GM06990 (cell line): ENCODE measurements at regions not wholly inside any gene's neighbourhood (a gene's known extent, or its start where the extent isn't known, plus 50 kb on each side); places are given as distances from the start of the nearest gene placed in this dataset.

Experiments
- DNase-seq: peaks from one replicate; pipeline ENCODE4 v3.0.0-alpha.2; 2011; ENCODE audit not compliant: insufficient read length; ENCODE audit errors: extremely low read depth
- H3K27me3 ChIP-seq: replicated peaks from 2 replicates; pipeline ENCODE4 v1.6.0; 2011; ENCODE audit warnings: low read length; ENCODE audit not compliant: control insufficient read depth, insufficient read depth
- H3K36me3 ChIP-seq: 2 replicates; pipeline ENCODE4 v1.5.1; 2011; ENCODE audit warnings: low read length; ENCODE audit not compliant: control insufficient read depth, insufficient read depth
- H3K4me3 ChIP-seq: replicated peaks from 2 replicates; pipeline ENCODE4 v1.5.1; 2011; ENCODE audit warnings: low read depth, mild to moderate bottlenecking, control low read depth, low read length
- TF ChIP-seq, protein P1 (sequence below): IDR thresholded peaks from 2 replicates; pipeline ENCODE4 v1.5.1; 2011; ENCODE audit warnings: low read length, control low read depth, mild to moderate bottlenecking, inconsistent platforms; ENCODE audit not compliant: insufficient read depth, poor library complexity, severe bottlenecking

DNA sequence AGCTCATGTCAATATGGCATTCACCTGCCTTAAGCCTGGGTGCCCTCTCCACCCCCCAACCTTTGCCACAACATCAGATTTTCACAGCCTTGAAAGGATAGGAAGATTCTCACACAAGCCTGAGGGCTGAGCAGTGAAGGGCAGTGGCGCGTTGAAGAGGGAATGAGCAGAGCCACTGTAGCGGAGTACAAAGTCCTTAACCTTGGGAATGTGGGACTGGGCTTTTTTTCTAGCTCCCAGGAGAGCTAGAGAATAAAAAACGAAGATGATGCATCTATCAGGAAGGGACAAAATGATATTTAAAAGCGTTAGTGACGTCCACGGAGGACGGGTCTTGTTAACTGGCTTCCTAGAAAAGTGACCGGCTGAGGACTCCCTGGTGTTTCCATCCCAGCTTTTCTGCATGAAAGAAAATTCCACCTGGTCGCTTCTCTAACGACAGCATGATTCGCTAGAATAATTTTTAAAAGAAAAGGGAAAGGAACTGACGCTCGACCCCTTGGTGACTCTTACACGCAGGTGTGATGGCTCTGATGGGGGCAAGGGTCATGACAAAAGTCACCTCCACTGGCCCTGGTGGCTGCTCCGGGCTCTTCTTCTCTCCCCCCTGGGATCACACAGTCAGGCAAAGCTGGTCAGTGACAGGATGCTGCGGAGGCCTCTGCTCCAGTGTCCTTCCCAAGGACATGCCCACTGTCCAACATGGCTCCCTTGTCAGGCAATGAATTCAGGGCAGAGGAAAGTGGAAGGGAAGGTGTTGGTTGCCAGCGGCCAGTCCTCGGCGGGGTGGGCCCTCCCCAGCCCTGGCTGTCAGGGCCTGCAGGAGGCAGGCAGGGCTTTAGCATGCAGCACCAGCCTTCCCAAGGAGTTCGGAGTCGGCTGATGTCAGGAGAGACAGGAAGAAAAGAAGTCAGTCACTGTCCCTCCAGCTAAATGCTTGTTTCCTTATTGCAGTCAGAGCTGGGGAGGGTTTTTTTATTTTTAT is 58.4 kb upstream of the IRX3 start:
- TF ChIP-seq, protein P1, sequence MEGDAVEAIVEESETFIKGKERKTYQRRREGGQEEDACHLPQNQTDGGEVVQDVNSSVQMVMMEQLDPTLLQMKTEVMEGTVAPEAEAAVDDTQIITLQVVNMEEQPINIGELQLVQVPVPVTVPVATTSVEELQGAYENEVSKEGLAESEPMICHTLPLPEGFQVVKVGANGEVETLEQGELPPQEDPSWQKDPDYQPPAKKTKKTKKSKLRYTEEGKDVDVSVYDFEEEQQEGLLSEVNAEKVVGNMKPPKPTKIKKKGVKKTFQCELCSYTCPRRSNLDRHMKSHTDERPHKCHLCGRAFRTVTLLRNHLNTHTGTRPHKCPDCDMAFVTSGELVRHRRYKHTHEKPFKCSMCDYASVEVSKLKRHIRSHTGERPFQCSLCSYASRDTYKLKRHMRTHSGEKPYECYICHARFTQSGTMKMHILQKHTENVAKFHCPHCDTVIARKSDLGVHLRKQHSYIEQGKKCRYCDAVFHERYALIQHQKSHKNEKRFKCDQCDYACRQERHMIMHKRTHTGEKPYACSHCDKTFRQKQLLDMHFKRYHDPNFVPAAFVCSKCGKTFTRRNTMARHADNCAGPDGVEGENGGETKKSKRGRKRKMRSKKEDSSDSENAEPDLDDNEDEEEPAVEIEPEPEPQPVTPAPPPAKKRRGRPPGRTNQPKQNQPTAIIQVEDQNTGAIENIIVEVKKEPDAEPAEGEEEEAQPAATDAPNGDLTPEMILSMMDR = no peak
- Histone ChIP-seq H3K4me3 (no peak overlapping the region), H3K36me3 (no peaks in the 10 kb centered on the region), H3K27me3 (no peaks in the 10 kb centered on the region)
- DNase-seq = no peak

DNA sequence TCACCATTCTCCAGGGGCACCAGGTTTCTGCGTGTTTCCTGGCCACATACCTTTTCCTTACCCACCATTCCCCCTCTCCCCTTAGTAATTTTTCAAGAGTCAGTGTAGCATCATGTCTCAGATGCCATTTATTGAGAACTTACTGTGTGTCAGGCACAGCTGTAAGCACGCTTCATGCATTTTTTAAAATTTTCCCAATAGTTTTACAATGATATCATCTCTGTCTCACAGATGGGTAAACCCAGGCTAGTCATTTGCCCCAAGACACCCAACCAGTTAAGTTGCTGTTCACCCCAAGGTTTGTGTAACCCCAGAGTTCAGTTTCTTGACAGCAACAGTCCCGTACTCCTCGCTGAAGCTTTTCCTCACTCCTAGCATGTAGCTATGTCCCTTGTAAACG is 56.4 kb upstream of the IRX3 start:
- no peaks in the 10 kb centered on the region for H3K27me3 ChIP-seq
- H3K36me3 ChIP-seq = no peaks in the 10 kb centered on the region
- TF ChIP-seq, protein P1 = no peak
- no peak overlapping the region for H3K4me3 ChIP-seq
- no peak for DNase-seq

DNA sequence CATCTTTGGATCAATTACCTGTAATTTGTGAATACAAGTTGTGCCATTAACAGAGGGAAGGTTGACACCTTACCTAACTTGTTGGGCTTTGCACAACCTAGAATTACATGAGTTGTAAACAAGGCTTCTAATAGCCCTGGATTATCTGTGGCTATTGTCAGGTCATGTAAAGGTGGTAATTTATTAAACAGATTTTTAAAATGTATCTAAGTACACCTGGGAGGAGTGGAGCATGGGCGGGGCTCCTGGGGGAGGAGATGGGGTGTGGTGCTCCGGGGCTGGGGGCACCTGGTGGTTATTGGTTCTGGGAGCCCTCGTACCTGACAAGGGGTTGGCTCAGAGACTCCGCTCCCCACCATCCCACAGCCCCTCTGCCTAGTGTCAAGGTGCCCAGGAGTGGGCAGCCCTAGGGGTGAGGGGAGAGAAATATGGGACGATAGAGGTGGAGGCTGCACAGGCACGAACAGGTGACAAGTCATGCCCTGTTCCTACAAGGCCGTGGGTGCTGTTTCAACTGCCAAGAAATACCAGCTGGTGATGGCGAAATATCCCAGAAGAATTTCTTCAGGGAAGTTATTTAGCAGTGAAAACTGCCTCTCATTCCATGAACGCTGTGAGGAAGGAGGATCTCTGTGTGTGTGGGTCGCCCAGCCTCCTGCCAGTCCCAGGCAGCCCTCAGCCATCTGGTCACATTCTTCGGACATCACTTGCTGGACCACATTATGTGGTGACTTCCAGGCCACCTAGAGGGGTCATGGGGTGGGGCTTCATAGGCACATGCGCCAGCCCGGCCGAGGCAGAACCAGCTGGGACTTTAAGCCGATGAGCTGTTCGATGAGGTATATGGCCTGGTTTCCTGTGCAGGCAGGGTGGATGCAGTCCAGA is 55.5 kb upstream of the IRX3 start:
- no peaks in the 10 kb centered on the region for H3K36me3 ChIP-seq
- H3K4me3 ChIP-seq = no peak overlapping the region
- no peaks in the 10 kb centered on the region for H3K27me3 ChIP-seq
- DNase-seq = no peak
- TF ChIP-seq, protein P1 = no peak

DNA sequence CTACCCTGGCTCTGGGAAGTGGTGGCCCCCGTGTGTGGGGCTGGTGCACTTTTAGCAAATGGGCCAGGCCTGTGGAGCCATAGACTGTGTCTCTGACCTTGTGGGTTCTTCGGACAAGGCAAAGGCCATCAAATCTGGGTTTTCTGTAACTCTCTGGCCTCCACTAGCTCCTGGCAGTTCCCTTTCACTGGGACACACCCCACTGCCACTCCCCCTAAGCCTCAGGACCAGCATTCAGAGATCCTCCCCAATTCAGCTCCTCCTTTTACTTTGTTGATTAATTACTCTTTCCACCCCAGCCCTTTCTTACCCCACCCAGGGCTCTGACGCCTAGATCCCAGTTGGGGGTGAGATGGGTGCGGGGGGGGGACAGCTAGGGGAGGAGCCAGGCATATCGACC is 53.9 kb upstream of the IRX3 start:
- Histone ChIP-seq H3K4me3 (no peak overlapping the region), H3K36me3 (no peaks in the 10 kb centered on the region), H3K27me3 (no peaks in the 10 kb centered on the region)
- no peak for DNase-seq
- TF ChIP-seq, protein P1 = no peak

DNA sequence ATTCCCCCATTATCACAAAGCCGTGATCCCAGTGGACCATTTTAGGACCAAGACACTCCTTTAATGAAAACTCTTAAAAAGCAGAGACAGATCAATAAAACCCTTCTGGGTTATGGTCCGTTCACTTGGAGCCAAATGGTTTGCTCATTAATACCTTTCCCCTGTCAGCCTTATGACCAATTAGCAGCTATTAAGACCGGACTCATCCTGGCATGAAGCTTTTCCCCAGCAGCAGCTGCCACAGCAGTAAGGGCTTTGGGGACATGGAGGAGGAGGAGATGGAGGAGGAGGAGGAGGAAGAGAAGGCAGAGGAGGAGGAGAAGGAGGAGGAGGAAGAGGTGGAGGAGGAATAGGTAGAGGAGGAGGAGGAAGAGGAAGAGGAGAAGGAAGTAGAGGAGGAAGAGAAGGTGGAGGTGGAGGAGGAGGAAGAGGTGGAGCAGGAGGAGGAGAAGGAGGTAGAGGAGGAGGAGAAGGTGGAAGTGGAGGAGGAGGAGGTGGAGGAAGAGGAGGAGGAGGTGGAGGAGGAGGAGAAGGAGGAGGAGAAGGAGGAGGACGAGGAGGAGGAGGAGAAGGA is 50.1 kb upstream of the IRX3 start:
- TF ChIP-seq, protein P1 = no peak

More for the DNA sequence above, 50.1 kb upstream of the IRX3 start:
- Histone ChIP-seq H3K27me3 (no peaks in the 10 kb centered on the region), H3K4me3 (no peak overlapping the region), H3K36me3 (no peaks in the 10 kb centered on the region)
- DNase-seq = no peak
